ENCODE measurements at regions not wholly inside any gene's neighbourhood (a gene's known extent, or its start where the extent isn't known, plus 50 kb on each side); places are given as distances from the start of the nearest gene placed in this dataset.

- DNase-seq: no peak
These were observed 203.9 kb upstream of the CHRM2 start for GRCh38 chr7:136664537-136664936.

- no peak for DNase-seq
These were observed 210.9 kb upstream of the CHRM2 start for GRCh38 chr7:136657482-136657921.

GRCh38 chr7:136656516-136656915 is 211.9 kb upstream of the CHRM2 start:
- DNase-seq: no peak

GRCh38 chr7:136655414-136655813 is 213.0 kb upstream of the CHRM2 start:
- no peak for DNase-seq

GRCh38 chr7:136654406-136654805 is 214.0 kb upstream of the CHRM2 start:
- DNase-seq: no peak

- no peak for DNase-seq
These were observed 215.6 kb upstream of the CHRM2 start for GRCh38 chr7:136652635-136653370.

- no peak for DNase-seq
These were observed 227.5 kb upstream of the CHRM2 start for GRCh38 chr7:136640977-136641376.

- no peak for DNase-seq
These were observed 230.6 kb upstream of the CHRM2 start for GRCh38 chr7:136637813-136638212.

GRCh38 chr7:136635751-136636150 is 232.7 kb upstream of the CHRM2 start:
- DNase-seq: no peak

GRCh38 chr7:136618818-136619217 is 249.6 kb upstream of the CHRM2 start:
- DNase-seq: no peak

GRCh38 chr7:136617176-136617575 is 251.3 kb upstream of the CHRM2 start:
- no peak for DNase-seq

- no peak for DNase-seq
These were observed 262.7 kb upstream of the CHRM2 start for GRCh38 chr7:136605532-136606329.

GRCh38 chr7:136601772-136602171 is 266.7 kb upstream of the CHRM2 start:
- no peak for DNase-seq

- no peak for DNase-seq
These were observed 268.0 kb upstream of the CHRM2 start for GRCh38 chr7:136600475-136600874.

GRCh38 chr7:136594739-136595144 is 273.7 kb upstream of the CHRM2 start:
- DNase-seq: no peak

- DNase-seq: no peak
These were observed 280.2 kb upstream of the CHRM2 start for GRCh38 chr7:136588216-136588615.

GRCh38 chr7:136585954-136586670 is 282.3 kb upstream of the CHRM2 start:
- DNase-seq: no peak

- no peak for DNase-seq
These were observed 302.0 kb upstream of the CHRM2 start for GRCh38 chr7:136566491-136566890.

GRCh38 chr7:136555933-136556332 is 312.5 kb upstream of the CHRM2 start:
- DNase-seq: no peak

GRCh38 chr7:136551618-136552017 is 316.8 kb upstream of the CHRM2 start:
- DNase-seq: no peak

GRCh38 chr7:136549756-136550155 is 318.7 kb upstream of the CHRM2 start:
- DNase-seq: no peak

- DNase-seq: no peak
These were observed 334.7 kb upstream of the CHRM2 start for GRCh38 chr7:136533732-136534131.

GRCh38 chr7:136530831-136531230 is 337.6 kb upstream of the CHRM2 start:
- DNase-seq: no peak

GRCh38 chr7:136528329-136528728 is 340.1 kb upstream of the CHRM2 start:
- no peak for DNase-seq

Measured in activated T-cell treated with anti-CD3 and anti-CD28 coated beads for 4 hours (primary cell).